ENCODE measurements at regions not wholly inside any gene's neighbourhood (a gene's known extent, or its start where the extent isn't known, plus 50 kb on each side); places are given as distances from the start of the nearest gene placed in this dataset.

GRCh38 chr2:8267048-8267447 lies 414.8 kb upstream of the ID2 start:
- no peak for DNase-seq (ENCODE audit: low read depth, low spot score)
- no peak for TF ChIP-seq CTCF (IDR thresholded peaks at IDR 0.05; ENCODE audit: insufficient read depth, low read length, missing control alignments)
- ChIA-PET POLR2A (no interaction called here), CTCF (interaction anchor here (1.3 kb wide), 1 partner anchor 21 kb away, joined by 3 read pairs; no protein-coding TSS in a partner anchor)
- no peak overlapping the region for H3K4me3 ChIP-seq (ENCODE audit: low read depth, low read length)

- no peak for TF ChIP-seq CTCF (IDR thresholded peaks at IDR 0.05; ENCODE audit: insufficient read depth, low read length, missing control alignments)
- H3K4me3 ChIP-seq (ENCODE audit: low read depth, low read length) = no peak overlapping the region
- CTCF ChIA-PET = interaction anchor here (1.3 kb wide), 1 partner anchor 21 kb away, joined by 3 read pairs; no protein-coding TSS in a partner anchor
- no peak for DNase-seq (ENCODE audit: low read depth, low spot score)
- POLR2A ChIA-PET = no interaction called here
These were observed 414.1 kb upstream of the ID2 start for GRCh38 chr2:8267721-8268120.

GRCh38 chr2:8268172-8268783 lies 413.6 kb upstream of the ID2 start:
- POLR2A ChIA-PET = no interaction called here
- H3K4me3 ChIP-seq (ENCODE audit: low read depth, low read length) = no peak overlapping the region
- CTCF ChIA-PET = interaction anchor here (1.4 kb wide), 1 partner anchor 10 kb away, joined by 3 read pairs; no protein-coding TSS in a partner anchor
- no peak for TF ChIP-seq CTCF (IDR thresholded peaks at IDR 0.05; ENCODE audit: insufficient read depth, low read length, missing control alignments)
- DNase-seq (ENCODE audit: low read depth, low spot score) = no peak

GRCh38 chr2:8270699-8271098 lies 411.2 kb upstream of the ID2 start:
- H3K4me3 ChIP-seq (ENCODE audit: low read depth, low read length) = no peak overlapping the region
- CTCF ChIA-PET = no interaction called here
- DNase-seq (ENCODE audit: low read depth, low spot score) = no peak
- TF ChIP-seq CTCF (IDR thresholded peaks at IDR 0.05; ENCODE audit: insufficient read depth, low read length, missing control alignments) = no peak
- POLR2A ChIA-PET = no interaction called here

GRCh38 chr2:8271461-8271860 lies 410.4 kb upstream of the ID2 start:
- ChIA-PET POLR2A (no interaction called here), CTCF (no interaction called here)
- no peak for TF ChIP-seq CTCF (IDR thresholded peaks at IDR 0.05; ENCODE audit: insufficient read depth, low read length, missing control alignments)
- no peak overlapping the region for H3K4me3 ChIP-seq (ENCODE audit: low read depth, low read length)
- DNase-seq (ENCODE audit: low read depth, low spot score) = no peak

- no peak overlapping the region for H3K4me3 ChIP-seq (ENCODE audit: low read depth, low read length)
- TF ChIP-seq CTCF (IDR thresholded peaks at IDR 0.05; ENCODE audit: insufficient read depth, low read length, missing control alignments) = no peak
- no peak for DNase-seq (ENCODE audit: low read depth, low spot score)
- ChIA-PET CTCF (no interaction called here), POLR2A (no interaction called here)
These were observed 405.8 kb upstream of the ID2 start for GRCh38 chr2:8276026-8276425.
